AG08396 (cell line): ENCODE measurements at regions not wholly inside any gene's neighbourhood (a gene's known extent, or its start where the extent isn't known, plus 50 kb on each side); places are given as distances from the start of the nearest gene placed in this dataset.
"Not testable (repeated sequence)": the region's sequence is repeated elsewhere in the genome, so short reads cannot be mapped to it uniquely, and the experiment has no call there.

Source experiments
- DNase-seq: peaks from one replicate; pipeline ENCODE4 v3.0.0; 2012; ENCODE audit warnings: low spot score, mixed read lengths

DNA sequence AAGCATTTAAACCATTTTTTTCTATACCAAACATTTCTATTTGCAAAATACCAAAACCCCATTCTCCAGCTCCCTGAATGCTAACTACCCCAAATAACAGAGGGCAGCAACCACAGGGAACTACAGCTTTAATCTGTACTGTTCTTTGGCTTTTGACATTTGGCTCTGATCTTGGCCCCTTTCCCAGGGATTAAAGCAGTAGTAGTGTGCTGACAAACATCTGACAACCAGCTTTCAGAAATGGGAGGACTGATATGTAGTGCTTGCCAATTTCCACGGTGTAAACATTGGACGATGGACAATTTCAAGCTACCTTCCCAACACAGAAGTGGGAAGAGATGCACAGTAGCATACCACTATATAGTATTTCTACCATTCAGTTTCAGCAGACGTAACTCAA is 88.4 kb upstream of the TEAD1 start:
- no peak for DNase-seq

DNA sequence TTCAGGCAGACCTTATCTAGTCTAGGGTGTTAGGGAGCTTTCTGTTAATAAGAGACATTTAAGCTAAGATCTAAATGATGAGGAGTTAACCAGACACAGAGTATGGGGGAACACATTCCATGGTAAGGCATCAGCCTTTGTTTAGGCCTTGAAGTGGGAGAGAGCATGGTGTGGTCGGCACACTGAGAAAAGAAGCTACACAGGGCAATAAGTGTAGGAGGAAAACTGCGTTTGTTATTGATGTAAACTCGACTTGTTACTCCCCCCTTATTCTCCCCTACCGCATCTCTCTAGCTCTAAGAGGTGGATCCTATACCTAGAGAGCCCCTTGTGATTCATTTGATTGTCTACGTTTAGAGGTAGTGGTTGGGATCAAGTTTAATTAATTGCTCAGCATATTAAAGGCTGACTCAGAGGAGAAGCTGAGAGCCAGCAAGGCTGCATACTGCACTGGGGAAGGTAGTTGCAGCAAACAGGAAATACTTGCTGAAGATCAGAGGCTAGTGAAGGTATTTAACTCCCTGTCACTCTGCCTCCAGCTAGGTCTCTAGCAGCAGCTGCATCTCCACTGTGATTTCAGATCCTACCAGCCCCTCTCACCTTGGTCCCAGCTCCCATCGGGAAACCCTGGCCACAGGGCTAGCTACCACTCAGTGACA is 86.8 kb upstream of the TEAD1 start:
- DNase-seq, result peak; percentile 20

DNA sequence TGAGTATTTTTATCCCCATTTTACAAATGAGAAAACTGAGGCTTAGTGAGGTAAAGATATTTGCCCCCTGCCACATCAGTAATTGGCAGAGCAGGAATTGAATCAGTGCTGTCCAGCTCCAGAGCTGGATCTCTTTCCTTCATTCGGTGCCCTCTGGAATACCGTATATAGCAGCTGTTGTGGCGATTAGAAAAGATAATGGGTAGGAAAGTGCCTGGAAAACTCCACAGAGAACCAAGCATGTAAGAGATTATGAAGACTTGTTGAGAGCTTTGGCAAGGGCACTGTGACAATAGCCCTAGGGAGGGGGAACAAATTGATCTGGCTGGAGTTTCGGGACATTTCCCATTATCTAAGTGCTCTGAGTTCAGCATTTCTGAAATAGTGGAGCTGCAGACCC is 82.5 kb upstream of the TEAD1 start:
- no peak for DNase-seq

DNA sequence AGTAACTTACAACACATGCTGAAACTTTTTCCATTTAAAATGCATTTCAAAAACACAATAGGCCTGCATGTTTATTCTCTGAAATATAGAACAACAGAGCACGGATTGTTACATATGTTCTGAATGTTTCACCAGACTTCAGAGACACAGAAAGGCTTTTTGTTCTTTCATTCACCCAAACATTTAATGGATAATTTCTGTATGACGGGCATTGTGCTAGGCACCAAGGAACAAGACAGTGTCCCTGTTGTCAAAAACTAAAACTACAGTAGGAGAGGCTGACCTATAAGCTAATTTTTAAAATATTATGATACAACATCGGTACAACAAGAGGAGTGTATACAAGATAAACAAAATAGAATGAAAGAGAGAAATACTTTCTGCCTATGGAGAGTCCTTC is 81.9 kb upstream of the TEAD1 start:
- no peak for DNase-seq

DNA sequence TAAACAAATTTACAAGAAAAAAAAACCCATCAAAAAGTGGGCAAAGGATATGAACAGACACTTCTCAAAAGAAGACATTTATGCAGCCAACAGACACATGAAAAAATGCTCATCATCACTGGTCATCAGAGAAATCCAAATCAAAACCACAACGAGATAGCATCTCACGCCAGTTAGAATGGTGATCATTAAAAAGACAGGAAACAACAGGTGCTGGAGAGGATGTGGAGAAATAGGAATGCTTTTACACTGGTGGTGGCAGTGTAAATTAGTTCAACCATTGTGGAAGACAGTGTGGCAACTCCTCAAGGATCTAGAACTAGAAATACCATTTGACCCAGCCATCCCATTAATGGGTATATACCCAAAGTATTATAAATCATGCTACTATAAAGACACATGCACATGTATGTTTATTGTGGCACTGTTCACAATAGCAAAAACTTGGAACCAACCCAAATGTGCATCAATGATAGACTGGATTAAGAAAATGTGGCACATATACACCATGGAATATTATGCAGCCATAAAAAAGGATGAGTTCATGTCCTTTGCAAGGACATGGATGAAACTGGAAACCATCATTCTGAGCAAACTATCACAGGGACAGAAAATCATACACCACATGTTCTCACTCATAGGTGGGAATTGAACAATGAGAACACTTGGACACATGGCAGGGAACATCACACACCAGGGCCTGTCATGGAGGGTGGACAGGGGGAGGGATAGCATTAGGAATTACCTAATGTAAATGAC is 79.0 kb upstream of the TEAD1 start:
- not testable (repeated sequence) for DNase-seq

DNA sequence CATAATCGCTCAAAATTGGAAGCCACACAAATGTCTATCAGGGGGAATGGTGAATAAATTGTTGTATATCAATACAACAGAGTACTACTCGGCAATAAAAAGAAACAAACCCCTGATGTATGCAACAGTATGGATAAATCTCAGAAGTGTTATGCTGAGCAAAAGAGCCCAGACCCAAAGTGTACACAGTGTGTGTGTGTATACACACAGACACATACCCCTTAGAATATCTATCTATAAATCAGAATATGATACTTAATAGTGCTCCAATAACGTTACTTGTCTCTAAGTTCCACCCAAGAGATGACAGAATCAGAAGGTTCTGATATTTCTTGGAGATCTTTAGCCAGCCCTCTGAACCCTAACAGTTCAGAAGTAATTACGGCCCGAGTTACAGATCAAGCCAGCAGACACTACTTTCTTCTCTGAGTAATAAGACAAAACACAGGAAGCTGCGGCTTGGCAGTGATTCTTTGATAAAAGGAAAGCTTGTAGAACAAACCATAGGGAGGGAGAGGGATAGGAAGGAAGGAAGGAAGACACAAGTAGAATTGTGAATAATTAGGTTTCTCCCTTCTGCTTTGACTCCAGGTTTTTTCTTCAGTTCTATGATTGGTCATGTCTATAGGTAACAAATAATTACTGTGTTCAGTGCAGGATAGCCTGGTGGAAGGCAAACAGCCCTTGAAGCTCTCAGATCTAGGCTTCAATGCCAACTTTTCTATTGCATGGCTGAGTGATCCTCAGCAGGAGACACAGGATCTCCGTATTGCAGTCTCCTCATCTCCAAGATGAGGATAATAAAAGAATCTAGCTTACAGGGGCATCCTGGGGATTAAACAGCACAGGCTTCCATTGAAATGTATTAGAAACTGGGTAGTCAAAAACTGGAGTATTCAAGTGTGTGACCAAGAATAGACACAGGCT is 75.6 kb upstream of the TEAD1 start:
- no peak for DNase-seq

DNA sequence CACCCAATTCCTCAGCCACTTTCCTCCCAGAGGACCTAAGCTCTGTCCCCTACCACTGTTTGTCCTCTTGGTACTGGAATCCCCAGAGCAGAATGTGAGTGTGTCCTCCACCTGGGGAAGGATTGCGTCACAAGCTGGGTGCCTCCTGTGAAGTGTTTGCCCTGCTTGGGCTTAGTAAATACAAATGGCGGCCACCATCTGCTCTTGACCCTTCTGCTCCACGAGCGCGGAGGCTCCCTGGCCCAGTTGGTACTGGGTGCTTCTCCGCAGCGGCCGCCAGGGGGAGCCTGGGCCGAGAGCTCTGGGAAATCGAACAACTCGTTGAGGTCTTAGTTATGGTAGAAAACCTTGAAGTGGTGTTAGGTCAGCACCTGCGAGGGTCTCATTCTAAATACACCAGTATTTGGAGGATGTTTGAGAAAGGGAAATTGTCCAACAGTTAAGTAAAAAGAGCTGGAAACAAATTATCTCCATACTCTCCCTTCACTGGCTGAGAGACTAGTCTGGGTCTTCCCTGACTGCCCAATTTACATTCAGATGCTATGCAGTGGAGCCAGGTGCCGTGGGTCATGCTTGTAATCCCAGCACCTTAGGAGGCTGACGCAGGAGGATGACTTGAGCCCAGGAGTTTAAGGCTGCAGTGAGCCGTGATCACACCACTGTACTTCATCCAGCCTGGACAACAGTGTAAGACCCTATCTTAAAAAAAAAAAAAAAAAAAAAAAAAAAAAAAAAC is 74.6 kb upstream of the TEAD1 start:
- no peak for DNase-seq

DNA sequence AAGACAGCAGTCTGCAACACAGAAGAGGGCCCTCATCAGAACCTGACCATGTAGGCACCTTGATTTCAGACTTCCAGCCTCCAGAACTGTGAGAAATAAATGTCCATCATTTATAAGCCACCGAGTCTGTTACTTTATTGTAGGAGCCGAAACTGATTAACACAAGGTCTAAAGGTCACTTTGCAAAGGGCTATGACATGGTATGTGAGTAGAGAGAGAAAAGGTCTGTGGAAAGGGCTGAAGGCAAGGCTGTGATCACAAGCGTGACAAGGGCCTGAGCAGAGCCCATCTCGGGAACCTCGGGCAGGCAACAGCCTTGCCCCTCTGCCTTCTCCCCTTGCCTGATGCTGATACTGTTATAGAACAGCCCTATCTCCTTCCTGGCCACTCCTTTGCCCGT is 73.4 kb upstream of the TEAD1 start:
- no peak for DNase-seq

DNA sequence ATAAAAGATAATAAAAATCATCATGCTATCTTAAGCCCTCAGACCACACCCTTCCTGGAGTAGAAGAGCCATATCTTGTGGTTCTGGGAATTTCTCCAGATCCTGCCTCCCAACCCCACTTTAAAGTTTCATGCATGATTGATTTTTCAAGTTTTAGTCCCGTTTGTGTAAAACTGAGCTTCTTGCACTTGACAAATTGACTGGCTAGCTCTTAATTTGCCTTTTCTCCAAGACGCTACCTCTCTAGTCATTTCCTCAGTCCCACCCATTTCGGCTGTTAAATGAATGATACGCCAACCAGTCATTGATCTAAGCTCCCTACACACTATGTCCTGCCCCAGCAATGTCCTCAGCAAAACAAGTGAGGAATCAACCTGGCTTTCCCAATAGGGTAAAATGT is 71.8 kb upstream of the TEAD1 start:
- no peak for DNase-seq

DNA sequence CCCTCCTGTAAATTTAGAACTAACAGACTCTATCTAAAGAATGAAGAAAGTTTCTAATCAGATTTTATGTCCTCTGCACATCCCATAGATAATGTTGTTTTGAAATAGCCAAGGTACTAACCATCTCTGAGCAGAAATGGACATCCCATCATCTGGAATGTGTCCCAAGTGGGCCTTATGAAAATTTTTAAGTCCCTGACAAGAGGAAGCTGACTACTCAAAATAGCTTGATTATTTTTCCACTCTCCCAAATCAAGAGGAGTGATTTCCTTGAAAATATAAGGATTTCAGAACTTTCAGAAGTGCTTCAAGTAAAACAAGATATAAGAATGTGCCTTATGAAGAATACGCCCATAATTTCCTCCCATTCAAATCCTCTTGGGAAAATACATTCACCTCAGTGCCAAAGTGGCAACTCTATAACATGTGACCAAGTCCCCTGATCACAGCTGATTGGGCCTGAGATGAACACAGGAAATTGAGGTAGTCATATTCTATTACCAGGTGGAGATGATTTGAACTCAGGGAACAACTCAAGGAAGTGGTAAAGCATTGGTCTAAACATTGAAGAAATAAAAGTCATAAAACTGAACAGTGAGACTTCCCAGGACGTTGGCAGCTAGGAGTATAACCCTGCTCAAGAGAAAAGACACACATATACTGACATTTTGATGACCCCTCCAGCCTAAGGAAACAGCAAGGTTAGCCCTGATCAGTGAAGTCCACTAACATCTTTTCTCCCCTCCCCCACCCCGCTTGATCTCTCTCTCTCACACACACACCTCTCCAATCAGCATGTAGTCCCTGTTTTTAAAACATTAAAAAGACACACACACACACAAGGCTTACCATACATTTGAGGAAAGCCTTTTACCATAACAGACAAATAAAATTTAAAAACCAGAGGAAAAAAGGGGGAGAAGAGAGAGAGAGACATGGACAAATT is 70.8 kb upstream of the TEAD1 start:
- no peak for DNase-seq

DNA sequence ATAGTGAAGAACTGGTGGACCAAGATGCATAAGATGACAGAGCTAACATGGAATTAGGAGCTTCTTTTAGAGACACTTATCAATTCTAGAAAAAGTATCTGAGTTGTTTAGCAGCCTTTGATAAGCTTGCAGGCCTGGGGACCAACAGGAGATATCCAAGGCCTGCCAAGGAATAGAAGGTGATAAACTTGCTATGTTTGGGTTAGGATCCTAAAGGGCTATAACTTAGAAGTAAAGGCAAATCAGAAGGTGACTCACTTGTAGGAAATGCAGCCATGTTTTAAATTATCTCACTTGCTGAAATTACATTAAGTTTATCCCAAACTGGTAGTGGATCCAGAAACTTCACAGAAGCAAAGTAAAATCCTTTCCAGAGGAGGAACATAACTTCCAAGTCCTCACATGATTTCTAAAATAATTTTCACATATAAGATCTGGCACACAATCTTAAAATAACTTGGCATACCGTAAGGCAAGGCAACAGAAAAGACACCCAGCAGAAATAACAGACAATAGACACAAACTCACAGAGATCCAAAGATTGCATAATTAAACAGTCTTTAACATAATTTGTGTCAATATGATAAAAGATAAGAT is 69.6 kb upstream of the TEAD1 start:
- no peak for DNase-seq

DNA sequence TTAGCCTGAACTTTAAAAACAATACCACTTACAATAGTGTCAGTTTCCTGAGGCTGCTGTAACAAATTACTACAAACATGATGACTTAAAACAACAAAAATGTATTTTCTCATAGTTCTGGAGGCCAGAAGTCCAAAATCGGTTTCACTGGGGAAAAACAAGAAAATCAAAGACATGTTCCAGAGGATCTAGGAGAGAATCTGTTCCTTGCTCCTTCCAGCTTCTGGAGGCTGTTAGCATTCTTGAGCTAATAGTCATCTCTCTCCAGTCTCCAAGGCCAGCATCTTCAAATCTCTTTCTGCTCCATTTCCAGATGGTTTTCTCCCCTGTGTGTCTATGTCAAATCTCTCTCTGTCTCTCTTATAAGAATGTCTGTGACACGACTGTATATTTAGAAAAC is 67.6 kb upstream of the TEAD1 start:
- peak; percentile 38 for DNase-seq

DNA sequence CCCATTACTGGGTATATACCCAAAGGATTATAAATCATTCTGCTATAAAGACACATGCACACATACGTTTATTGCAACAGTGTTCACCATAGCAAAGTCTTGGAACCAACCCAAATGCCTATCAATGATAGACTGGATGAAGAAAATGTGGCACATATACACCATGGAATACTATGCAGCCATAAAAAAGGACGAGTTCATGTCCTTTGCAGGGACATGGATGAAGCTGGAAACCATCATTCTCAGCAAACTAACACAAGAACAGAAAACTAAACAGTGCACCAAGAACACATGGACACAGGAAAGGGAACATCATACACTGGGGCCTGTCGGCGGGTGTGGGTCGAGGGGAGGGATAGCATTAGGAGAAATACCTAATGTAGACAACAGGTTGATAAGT is 65.5 kb upstream of the TEAD1 start:
- not testable (repeated sequence) for DNase-seq

DNA sequence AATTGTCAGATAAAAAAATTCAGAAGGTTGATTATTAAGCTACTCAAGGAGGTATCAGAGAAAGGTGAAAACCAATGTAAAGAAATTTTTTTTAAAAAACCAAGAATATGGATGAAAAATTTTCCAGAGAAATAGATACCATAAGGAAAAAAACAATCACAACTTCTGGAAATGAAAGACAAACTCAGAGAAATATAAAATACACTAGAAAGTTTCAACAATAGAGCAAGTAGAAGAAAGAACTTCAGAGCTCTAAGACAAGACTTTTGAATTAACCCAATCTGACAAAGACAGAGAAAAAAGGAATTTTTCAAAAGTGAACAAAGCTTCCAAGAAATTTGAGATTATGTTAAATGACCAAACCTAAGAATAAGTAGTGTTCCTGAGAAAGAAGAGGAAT is 62.9 kb upstream of the TEAD1 start:
- no peak for DNase-seq

DNA sequence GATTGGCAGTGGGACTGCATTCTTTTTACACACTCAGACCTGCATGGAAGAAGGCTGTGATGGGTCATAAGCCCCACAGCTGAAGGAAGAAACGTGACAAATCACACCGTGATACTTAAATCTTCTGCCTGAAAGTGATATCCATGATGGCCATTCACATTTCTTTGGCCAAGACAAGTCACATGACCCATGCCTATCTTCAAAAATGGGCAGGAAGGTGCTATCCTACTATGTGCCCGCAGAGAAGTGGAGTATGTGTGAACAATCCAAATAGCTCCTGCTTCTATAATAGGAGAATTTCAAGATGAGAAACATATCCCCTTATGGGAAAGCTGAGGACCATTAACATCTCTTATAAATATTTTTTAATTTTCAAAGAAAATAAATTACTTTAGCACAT is 56.6 kb upstream of the TEAD1 start:
- DNase-seq, result no peak

DNA sequence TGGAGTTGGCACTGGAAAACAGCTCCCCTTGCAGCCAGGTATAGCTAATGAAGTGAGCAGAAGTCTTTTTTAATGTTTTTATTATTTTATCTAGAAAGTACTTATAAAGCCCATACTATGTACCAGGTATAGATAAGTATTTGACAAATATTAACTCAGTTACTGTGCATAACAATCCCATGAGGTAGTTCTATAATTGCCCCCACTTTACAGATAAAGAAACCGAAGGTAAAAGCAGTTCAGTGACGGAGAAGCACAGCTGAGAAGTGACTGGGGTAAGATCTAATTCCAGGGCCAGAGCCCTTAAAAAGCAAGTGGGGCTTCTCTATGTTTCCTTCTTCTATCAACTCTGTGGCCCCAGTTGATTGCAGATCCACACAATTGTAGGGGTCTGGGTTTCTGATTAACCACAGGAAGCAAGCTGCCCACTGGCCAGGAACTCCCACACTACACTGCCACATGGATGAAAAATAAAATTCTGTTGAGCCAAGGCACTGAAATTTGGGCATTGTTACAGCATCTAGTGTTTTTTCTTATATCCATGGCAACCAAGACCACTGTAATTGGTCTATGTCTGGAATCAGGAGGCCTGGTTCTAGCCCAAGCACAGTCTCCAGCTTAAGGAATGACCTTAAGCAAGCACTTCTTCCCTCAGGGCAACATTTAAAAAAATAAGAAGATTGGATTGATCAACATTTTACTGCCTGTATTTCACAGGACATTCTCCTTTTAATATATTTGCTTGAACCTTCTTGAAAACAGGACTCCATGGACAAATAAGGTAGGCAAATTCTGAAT is 55.3 kb upstream of the TEAD1 start:
- DNase-seq, result no peak

DNA sequence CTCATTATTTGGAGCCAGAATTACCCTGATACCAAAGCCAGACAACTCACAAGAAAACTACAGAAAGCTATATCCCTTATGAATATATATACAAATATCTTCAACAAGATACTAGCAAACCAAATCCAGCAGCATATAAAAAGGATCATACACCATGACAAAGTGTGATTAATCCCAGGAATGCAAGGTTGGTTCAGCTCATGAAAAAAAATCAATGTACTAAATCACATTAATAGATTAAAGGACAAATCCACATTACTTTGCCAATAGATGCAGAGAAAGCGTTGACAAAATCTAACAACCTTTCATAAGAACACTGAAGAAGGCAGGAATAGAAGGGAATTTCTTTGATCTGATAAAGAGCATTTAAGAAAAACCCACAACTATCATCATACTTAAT is 50.4 kb upstream of the TEAD1 start:
- no peak for DNase-seq
